Muscle of back (tissue), 3 donors: ENCODE measurements at regions not wholly inside any gene's neighbourhood (a gene's known extent, or its start where the extent isn't known, plus 50 kb on each side); places are given as distances from the start of the nearest gene placed in this dataset.

Source experiments
- DNase-seq, 3 donors: peaks; one replicate each; pipeline versions ENCODE4 v3.0.0 to v3.0.0-alpha.2; 2013

DNA sequence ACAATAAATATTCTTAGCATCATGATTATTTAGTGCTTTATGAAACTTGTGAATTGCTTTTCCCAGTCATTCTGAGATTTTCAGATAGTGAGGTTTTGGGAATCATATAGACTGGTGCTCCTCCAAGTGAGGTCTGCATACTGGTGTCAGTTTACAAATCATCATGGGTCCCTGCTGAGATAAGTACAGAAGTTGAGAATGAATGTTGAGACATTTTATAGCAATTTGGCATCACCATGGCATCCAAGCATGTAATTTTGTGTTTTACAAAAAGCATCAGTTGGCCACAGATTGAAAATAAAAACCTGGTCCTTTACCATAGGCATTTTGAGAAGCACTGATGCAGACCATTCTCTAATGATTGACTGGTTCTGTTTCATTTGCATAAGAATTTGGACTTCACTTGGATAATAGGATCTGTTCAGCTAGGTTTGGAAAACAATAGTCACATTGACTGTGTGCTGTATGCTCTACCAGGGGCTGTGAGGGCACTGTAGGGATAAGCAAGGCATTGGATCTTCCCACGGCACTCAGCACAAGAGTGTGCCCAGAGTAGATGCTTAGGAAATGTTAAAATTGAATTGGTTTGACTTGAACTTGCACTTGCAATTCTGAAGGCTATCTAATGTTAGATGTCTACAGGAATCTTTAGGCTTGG, 79.0 kb upstream of the JUN start:
- DNase-seq: no peak

DNA sequence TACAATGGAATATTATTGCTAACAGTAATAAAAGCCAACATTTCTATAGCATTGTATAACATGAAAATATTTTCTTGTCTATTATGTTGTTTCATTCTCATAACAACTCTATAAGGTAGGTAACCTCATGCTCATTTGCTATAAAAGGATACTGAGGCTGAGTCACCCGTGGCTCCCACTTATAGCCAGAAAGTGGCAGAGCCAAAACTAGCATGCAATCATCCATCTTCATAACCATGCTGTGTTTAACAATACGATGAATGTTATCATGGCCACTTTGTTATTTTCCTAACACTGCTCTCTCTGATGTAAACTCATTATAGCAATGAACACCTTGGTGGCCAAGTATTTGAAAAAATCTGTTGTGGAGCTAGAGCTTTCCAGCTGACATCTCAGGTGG, 80.8 kb upstream of the JUN start:
- no peak for DNase-seq

DNA sequence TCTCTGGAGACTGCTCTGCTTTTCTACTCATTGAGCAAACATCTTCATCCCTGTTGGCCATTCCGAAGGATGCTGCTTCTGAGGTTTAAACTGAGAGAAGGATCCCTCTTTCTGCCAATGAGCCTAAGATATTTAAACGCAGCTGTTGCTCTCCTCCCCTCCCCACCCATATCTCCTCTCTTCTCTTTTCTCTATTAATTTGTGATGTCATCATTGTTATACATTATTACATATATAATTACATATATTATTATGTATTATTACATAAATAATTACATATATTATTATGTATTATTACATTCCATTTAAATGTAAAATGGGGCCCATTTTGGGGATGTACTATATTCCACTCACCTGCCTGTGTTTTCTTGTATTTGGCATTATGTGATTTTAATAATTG, 82.7 kb upstream of the JUN start:
- no peak for DNase-seq

DNA sequence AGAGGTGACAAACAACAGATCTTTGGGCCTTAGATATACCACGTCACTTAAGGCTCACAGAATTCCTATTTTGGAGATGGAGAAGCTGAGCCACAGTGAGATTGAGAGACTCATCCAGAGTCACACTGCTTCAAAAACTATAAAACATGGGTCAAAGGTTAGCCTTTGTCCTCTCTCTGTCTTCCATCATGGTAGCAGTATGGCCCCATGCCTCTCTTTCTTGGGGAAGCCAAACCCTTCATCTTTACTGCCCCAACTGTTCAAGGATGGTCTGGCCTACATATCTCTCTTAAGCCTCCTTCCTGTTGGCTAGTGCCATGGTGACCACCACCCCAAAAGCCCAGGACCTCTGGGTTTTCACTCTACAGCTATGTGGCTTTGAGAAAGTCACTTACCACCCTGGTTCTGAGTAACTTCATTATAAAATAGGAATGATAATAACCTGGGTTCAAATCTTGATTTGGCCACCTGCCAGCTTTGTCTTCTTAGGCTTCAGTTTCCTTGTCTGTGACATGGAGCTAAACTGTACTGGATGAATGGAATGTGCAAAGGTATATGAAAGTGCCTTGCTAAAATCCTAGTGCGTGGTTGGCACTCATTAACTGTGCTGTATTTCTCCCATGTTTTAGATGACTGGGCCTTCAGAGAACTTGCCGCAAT, 85.9 kb upstream of the JUN start:
- DNase-seq: no peak

DNA sequence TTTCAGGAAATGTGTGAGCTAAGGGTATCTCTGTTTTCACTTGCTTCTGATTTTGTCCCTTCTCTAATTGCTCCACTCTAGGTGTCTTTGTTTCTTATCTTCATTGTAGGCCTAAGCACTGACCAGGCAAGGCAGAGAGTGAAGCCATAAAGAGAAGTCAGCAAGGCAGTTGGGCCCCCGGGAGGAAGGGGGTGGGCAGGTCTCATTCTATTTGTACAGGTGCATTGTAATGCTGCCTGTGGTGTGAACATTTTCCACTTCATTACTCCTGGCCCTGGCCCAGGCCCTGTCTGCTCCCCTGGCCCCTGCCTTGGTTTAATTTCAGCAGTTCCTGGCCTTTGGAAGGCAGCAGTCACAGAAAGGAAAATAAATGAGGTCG, 86.4 kb upstream of the JUN start:
- DNase-seq: no peak

DNA sequence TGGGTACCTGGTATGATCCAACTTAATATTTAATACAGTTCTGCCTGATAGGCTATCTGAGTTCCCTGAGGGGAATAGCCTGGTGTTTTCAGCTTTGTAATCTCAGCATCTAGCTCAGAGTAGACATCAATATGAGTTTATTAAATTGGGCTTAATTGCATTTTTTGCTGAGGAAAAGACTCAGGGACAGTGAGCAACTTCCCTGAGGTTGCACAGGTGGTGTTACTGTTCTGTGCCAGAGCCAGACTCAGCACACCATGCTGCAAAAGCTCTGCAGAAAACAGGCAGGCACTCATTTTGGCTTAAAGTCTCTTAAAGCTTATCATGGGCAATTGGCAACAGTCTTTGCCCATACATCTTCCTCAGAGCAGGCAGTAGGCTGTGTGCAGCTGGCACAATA, 90.5 kb upstream of the JUN start:
- DNase-seq: no peak

DNA sequence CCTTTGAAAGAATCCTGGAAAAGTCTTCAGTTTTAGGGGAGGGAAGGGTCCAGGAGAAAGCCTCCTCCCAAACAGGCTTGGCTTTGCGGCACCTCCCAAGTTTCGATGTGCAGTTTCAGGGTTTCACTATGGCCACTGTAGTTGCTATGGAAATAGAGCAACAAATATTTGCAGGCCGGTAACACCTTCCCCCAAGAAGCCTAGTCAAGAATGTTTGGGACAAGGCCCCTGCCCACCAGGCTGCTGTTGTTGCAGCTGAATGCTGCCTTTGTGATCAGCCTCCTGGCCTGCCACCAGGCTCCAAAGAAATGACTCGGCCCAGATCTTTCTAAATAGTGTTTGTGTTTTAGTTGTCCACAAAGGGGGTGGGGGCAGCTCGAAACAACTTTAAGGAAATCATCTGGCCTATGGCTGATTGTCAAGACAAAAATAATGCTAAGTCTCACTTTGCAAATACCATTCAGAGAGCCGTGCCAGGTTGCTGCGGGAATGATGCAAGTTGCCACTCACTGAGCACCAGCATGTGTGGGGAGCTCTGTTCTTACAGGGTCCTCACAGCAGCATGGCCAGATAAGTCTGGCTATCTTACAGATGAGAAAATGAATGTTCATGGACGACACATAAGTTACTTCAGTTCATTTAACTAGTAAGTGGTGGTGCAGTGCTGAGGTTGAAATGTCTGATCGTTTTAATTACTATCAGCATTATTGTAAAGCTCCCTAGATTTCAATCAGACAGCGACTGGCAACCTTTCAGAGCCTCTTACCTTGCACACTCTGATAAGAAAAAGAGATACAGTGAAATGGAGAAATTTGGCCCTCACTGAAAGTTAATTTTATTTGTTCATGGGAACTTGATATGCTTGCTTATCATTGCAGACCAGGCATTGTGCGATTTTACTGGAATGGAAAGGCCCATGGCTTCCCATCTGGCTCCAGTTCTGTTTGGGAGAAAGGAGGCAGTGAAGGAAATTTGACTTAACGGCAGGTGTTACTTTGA, 91.2 kb upstream of the JUN start:
- peak in 2 of 3 donors; percentile 63 to 82 for DNase-seq

DNA sequence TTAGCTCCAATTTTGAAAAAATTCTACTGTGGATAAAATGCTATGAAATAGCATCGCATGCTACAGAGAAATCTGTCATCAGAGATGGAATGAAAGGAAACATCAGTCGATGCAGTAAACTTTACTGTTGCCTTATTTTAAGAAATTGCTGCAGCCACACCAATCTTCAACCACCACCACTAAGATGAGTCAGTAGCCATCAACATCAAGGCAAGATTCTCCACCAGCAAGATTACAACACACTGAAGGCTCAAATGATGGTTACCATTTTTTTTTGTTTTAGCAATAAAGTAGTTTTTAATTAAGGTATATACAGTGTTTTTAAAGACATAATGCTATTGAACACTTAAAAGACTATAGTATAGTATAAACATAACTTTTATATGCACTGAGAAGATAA, 95.6 kb upstream of the JUN start:
- no peak for DNase-seq

DNA sequence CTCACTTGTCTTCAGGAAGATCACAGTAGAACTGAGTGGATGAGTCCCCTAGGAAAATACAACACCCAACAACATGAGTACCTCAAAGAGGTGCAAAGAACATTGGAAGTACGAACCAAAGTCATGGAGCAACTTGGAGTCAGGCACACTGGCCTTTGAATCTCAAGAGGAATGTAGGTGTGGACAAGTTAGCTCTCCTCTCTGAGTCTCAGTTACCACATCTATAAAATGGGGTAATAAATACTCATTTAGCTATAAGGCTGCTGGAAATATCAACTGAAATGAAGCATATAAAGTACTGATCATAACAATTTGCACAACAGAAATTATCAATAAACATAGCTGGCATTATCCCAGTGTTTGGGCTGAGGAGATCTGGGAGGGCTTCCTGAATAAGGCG, 96.7 kb upstream of the JUN start:
- DNase-seq: no peak

DNA sequence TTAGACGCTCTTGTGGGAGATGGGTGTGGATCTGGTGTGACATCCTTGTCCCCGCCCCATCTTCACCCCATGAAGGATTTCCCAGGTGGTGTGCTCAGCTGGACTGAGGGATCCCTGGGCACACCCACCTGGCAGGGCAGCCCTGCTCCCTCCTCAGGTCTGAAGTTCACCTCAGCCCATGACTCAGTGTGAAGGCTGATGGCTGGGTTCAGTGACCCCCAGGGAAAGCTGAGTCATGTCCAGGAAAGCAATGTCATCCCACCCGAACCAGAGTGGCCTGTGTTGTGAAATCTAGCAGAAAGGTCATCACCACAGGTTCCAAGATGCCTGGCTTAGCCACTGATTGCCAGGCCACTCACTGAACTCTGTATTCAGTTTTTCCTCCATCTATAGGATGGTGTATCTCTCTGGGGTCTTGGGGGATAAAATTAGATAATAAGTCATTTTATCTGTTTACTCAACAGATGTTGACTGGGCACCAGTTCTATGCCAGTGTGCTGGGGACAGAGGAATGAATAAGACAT, 97.7 kb upstream of the JUN start:
- no peak for DNase-seq

DNA sequence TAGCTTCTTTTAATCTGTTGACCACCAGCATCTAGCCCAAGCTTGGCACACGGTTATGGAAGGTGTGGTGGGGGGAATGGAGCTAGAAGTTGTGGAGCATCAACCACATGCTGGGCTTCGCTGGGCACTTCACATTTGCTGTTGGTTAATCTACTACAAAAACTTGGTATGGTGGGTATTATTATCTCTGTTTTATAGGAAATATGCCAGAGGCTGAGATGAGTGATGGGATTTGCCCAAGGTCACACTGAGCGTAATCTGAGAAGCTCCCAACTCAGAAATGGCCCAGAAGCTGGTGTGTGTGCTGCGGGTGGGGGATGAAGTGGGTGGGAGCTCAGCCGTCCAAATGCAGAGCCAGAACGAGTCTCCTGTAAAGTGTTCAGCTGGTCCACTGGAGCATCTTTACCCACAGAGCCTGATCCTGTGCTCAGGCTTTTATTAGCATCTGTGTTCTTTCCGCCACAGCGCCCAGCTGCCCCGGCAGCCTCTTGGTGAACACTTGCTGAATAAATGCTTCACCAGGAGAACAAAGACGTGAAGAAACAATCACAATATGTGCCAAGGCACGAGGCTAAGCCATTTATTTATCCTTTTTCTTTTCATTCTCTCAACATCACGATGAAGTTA, 98.6 kb upstream of the JUN start:
- DNase-seq: no peak

DNA sequence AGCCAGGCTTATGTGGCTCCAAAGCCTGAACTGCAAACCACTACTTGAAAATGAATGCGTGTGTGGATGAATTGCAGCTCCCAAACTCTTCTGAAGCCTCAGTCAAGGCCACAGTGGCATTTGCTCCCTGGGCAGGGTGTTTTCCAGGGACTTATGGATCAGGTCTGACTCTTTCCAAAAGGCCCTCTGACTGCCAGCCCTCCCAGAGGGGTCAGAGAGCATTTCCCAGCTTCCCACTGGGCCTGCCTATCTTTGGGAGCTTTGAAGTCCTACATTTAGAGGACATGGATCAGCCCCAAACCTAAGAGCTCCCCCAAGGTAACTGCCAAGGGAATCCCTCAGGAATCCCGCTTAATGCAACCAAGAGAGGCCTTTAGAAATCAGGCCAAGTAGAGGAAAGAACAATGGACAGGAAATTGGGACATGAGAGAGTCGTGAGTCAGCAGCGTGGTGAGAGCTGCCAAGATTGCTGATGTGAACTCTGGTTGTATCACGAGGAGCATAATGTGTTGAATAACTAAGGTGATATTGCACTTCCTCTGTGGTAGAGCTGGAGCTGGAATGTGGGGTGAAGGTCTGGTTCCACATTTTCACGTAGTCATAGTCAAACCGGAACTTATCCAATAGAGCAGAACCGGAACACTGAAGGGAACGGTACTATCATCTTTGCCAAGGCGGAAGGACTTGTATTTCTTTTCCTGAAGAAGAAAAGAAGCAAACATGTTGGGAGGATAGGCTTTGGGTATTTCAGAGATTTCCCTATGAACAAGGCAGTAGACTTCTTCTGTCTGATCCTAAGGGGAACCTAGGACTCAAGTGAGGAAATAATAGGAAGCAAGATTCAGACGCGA, 99.4 kb upstream of the JUN start:
- DNase-seq: peak in 2 of 3 donors; percentile 63 to 89

DNA sequence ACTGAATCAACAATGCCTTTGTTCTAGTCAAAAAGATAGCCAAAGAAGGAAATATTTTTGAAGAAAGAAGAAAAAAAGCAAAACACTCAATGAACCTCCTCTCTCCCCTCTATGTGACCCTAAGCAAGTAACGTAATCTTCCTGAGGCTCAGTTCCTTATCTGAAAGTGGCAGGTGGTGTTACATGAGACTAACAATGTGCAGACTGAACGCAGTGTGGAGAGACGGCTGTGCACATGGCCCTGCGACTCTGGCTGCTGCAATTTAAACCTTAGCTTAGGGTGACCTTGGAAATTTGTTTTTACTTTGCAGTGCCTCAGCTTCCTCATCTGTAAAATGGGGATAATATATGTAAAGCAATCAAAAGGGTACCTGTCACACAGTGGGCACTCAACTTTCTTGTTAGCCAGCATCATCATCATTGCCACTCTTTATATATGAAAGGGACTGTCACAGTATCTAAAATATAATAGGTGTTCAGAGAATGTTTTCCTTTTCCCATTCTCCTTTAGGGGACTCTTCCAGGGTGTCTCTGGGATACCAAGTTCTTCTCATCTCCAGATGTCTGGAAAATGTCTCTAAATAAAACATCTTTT, 100.1 kb upstream of the JUN start:
- no peak for DNase-seq

DNA sequence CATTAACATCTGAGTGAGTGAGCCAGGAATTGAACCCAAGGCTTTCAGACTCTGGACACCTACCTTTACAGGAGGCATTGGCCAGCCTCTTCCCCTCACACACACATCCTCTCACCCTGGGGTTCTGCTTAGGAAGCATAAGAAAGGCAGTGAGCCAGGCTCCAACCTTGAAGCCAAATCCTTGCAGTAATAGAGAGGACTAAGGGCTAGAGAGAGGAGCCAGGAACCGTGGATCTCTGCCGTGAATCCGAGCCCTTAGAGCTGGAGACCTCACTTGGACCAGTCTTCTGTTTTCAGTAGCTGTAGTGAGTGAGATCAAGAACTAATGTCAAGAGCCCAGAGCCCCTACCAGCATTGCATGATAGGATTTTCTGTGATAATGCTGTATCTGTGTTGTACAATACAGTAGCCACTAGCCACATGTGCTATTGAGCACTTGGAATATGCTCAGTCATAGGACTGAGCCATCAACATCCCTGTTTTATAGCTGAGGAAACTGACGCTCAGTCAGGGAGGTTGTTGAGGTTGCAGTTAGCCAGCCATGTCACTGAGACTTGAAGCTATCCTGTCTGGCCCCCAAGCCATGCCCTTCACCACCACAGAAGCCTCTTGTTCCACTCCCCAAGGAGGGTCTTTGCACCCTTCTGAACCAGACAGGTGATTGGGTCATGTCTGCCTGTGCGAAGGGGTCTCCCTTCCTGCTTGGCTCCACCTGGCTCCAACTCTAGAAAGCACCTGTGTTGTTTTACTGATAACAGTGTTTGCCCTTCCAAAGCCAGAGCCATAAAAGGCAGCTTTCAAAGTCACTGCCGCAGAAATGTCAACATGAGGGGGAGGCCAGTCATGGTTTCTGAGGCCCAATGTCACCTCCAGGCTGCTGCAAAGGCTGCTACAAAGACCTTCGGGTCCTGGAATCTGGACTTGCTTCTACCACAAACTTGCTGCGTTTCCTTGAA, 101.1 kb upstream of the JUN start:
- no peak for DNase-seq

DNA sequence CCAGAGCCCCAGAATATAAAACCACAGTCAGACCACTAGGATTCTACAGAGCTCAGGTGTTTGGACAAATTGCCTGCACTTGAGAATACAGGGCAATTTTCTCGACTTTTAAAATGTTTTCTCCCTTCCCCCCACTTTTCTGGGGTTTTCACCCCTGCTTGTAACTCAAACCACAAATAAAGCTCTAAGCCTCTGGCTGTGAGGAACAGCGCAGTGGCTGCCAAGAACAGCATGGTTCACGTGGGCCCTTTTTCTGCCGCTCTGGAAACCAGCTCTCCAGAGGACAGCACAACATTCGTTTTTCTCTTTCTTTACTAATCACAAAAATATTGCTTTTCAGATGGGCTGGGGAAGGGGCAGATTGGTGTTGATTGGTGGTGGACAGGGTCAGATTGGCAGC, 102.2 kb upstream of the JUN start:
- no peak for DNase-seq

DNA sequence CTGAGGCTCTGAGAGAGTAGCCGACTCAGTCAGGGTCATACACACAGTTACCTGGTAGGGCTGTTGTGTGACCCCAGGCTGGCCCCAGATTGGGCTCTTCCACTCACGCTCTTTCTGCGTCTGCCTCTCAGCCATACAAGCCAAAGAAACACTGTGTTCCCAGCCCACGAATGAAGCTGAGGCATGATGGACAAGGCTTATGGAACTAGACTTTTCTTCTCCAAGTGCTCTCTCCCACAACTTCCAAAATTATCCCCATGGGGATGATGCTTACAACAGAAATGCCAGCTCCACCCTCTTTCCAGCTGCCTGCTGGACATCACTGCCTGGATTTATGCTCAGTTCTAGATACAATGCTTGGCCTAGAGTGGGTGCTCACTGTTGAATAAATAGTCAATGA, 102.8 kb upstream of the JUN start:
- DNase-seq: no peak

DNA sequence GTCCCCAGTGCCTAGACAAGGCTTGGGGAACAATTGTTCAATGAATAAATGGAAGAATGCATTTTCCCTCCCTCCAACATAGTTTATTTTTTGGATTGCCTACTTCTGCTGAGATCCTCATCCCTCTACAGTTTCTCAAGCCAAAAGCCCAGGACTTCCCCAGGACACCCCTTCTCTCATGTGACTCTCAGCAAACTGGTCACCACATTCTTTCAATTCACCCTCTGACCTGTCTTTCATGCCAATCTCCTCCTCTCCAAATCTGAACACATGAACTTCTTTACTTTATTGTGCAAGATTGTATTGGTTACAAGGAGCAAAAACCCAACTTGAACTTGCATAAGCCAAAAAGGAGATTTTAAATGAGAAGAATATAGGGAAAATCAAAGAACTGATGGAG, 103.2 kb upstream of the JUN start:
- DNase-seq: no peak

DNA sequence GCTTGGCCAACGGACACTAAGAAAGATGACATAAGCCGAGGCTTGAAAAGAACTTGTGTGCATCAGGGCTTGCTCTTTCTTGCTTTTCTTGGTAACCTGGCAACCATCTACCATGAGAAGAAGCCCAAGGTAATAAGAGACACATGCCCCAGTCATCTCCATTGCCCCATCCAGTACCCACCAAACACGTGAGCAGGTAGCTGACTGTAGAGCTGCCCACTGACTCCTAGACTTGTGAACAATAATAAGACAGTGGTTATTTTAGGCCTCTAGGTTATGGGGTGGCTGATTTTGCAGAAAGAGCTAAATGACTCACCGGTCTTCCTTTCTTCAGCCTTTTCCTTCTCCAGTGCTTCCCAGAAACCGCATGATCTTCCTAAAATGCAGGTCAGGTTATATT, 105.0 kb upstream of the JUN start:
- DNase-seq: no peak

DNA sequence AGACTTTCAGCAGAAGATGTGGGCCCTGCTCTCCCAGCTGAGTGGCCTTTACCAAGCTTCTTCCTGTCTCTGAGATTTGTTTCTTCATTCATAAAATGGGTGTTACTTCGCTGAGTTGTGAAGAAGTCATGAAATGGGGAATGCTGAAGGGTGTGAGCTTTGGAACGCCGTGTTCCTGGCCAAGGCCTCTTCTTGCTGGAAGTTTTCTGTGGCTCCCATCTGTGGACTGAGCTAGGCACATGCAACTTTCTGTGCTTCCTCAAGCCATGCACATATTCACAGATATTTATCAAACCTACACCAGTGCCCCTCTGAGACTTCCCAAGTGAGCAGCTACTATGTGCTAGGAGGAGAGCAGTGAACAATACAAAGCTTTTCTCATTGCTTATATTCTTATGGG, 106.3 kb upstream of the JUN start:
- DNase-seq: no peak

DNA sequence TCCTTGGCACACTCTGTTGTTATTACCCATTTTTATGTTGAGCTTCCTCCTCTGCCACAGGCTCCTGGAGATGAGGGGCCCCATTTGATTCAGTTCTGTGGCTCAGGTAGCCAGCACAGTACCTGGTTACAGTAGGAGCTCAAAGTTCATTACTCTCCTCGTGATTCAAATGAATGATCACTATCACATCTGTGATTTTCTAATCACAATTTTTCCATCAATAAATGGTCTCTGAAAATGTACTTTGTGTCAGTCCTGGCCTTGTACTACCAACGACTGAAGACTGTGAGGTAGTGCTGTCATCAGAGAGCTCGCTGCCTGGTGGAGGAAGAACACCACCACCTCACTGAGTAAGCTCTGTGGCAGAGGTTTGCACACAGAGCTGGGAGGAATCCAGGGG, 106.8 kb upstream of the JUN start:
- DNase-seq: no peak
